Muscle of leg (tissue), 3 donors: ENCODE measurements at regions not wholly inside any gene's neighbourhood (a gene's known extent, or its start where the extent isn't known, plus 50 kb on each side); places are given as distances from the start of the nearest gene placed in this dataset.

Experiments
- DNase-seq: peaks from one replicate; pipeline ENCODE4 v3.0.0; 2013
- H3K27ac ChIP-seq: one replicate; pipeline ENCODE4 v1.5.1; 2013; ENCODE audit warnings: mild to moderate bottlenecking, low read length, control low read depth
- H3K27me3 ChIP-seq: one replicate; pipeline ENCODE4 v1.6.1; 2013; ENCODE audit warnings: low read length; ENCODE audit not compliant: control insufficient read depth, insufficient read depth
- H3K36me3 ChIP-seq: one replicate; pipeline ENCODE4 v1.6.1; 2013; ENCODE audit warnings: low read length; ENCODE audit not compliant: control insufficient read depth, insufficient read depth
- H3K4me1 ChIP-seq: one replicate; pipeline ENCODE4 v1.6.1; 2013; ENCODE audit warnings: low read length; ENCODE audit not compliant: control insufficient read depth, insufficient read depth
- H3K4me3 ChIP-seq: one replicate; pipeline ENCODE4 v1.5.1; 2013; ENCODE audit warnings: low read length, control low read depth
- H3K9me3 ChIP-seq: replicated peaks from 2 replicates; pipeline ENCODE4 v1.6.1; 2013; ENCODE audit warnings: low read depth, low read length; ENCODE audit not compliant: control insufficient read depth
- WGBS: methylation state at CpG from one replicate; pipeline ENCODE4 v1.1.5; 2013; ENCODE audit warnings: missing lambda C conversion rate; ENCODE audit not compliant: insufficient coverage; 5-methylcytosine and 5-hydroxymethylcytosine counted together

- Histone ChIP-seq H3K36me3 (no peaks in the 10 kb centered on the region), H3K4me3 (no peak overlapping the region), H3K4me1 (no peaks in the 10 kb centered on the region), H3K9me3 (no peaks in the 10 kb centered on the region), H3K27me3 (peaks cover 2% of the 10 kb centered on the region), H3K27ac (no peak overlapping the region)
- WGBS = no CpG with 5 or more reads among the region's 4 CpGs
- DNase-seq = no peak
Measured at GRCh38 chr11:127925475-127925874, 661.9 kb downstream of the ETS1 start.

DNA sequence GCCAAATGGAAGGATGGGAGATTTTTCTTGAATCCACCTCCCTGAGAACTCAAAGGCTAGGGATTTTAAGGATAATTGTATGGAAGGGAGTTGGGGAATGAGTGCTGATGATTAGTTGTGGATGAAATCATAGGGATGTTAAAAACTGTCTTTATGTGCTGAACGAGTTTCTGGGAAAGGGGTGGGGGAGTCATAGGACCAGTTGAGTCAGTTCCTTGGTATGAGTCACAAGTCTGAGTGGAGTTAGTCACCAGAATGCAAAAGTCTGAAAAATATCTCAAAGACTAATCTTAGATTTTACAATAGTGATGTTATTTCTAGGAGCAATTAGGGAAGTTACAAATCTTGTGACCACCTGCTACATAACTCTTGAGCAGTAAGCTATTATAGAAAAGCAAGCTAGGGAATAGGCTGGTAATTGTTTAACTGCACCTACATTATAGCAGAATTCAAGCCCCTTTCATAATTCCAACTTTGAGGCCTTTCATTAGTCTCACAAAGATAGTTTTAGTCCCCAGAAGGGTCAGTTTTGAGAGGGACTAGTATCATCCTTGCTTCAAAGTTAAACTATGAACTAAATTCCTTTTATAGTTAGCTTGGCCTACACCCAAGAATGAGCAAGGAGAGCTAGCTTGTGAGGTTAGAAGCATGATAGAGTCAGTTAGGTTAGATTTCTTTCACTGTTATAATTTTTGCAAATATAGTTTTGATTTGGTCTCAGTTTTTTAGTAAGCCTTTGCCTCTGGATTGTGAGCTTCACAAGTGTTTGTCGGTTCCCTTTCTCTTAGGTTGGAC is 668.0 kb downstream of the ETS1 start:
- no peak for DNase-seq
- H3K27ac ChIP-seq = no peak overlapping the region
- H3K4me3 ChIP-seq = no peak overlapping the region
- 90% methylated on average over 2 of the region's 2 CpGs for WGBS
- H3K27me3 ChIP-seq = no peaks in the 10 kb centered on the region
- H3K36me3 ChIP-seq = no peaks in the 10 kb centered on the region
- H3K9me3 ChIP-seq = peaks cover 4% of the 10 kb centered on the region
- H3K4me1 ChIP-seq = no peaks in the 10 kb centered on the region

GRCh38 chr11:127902382-127902781 is 685.0 kb downstream of the ETS1 start:
- DNase-seq = no peak
- H3K27ac ChIP-seq = no peak overlapping the region
- no peaks in the 10 kb centered on the region for H3K4me1 ChIP-seq
- peaks cover 8% of the 10 kb centered on the region for H3K9me3 ChIP-seq
- H3K36me3 ChIP-seq = no peaks in the 10 kb centered on the region
- H3K4me3 ChIP-seq = no peak overlapping the region
- H3K27me3 ChIP-seq = no peaks in the 10 kb centered on the region

DNA sequence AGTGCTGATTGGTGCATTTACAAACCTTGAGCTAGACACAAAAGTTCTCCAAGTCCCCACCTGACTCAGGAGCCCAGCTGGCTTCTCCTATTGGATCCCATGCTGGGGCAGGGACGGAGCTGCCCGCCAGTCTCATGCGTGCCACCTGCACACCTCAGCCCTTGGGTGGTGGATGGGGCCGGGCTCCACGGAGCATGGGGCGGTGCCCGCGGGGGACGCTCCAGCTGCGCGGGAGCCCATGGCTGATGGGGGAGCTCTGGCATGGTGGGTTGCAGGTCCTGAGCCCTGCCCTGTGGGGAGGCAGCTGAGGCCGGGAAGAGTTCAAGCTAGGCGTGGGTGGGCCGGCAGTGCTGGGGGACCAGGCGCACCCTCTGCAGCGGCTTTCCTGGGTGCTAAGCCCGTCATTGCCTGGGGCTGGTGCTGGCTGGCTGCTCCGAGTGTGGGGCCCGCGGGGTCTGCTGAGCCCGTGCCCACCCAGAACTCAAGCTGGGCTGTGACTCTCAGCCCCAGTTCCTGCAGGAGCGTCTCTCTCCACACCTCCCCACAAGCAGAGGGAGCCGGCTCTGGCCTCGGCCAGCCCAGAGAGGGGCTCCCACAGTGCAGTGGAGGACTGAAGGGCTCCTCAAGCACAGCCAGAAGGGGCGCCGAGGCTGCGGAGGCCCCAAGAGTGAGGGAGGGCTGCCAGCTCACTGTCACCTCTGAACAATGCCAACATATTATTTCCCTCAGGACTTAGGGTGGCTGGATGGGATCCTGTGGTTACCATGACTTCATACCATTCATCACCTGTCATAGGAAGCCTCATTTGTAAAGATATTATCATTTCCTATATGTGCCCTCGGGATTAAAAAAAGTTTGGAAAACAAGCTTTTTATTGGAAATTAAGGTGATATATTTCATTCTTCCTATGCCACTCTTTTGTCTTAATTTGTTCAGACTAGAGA is 688.7 kb downstream of the ETS1 start:
- Histone ChIP-seq H3K36me3 (no peaks in the 10 kb centered on the region), H3K4me3 (no peak overlapping the region), H3K9me3 (peaks cover 8% of the 10 kb centered on the region), H3K4me1 (no peaks in the 10 kb centered on the region), H3K27me3 (no peaks in the 10 kb centered on the region), H3K27ac (no peak overlapping the region)
- WGBS = 93% methylated on average over 17 of the region's 28 CpGs
- DNase-seq = no peak

- Histone ChIP-seq H3K27ac (no peak overlapping the region), H3K4me3 (no peak overlapping the region), H3K27me3 (no peaks in the 10 kb centered on the region), H3K36me3 (no peaks in the 10 kb centered on the region), H3K9me3 (peaks cover 8% of the 10 kb centered on the region), H3K4me1 (no peaks in the 10 kb centered on the region)
- no peak for DNase-seq
- no CpG with 5 or more reads among the region's 3 CpGs for WGBS
Measured at GRCh38 chr11:127895776-127896175, 691.6 kb downstream of the ETS1 start.

GRCh38 chr11:127894316-127894715 is 693.0 kb downstream of the ETS1 start:
- no peak overlapping the region for H3K27ac ChIP-seq
- DNase-seq = no peak
- no peaks in the 10 kb centered on the region for H3K4me1 ChIP-seq
- H3K4me3 ChIP-seq = no peak overlapping the region
- H3K9me3 ChIP-seq = peaks cover 8% of the 10 kb centered on the region
- H3K36me3 ChIP-seq = no peaks in the 10 kb centered on the region
- H3K27me3 ChIP-seq = no peaks in the 10 kb centered on the region
- no CpG with 5 or more reads among the region's 2 CpGs for WGBS

DNA sequence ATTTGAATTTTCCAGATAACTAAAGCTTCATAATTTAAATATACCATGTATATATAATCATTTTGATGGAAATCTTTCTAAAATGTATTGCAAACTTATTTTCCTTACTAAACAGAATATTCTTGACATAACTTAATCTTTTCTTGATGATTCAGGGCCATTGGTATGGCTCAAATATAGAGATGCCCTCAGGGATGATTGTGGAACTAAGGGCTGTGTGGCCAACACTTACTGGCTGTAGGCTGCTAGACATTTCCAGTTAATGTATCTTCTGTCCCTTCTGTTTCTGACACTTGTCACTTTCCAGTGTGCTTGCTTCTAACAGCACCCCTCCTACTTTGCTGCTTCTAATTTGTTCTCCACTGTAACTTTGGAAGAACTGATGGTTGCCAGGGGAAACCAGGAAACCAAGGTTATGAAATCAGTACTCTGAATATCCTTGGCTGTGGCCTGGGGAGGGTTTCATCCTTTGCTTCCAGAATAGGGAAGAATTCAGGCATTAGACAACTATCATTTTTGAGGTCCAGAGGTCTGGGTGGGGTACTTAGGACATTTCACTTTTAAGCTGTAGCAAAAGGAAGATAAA is 697.2 kb downstream of the ETS1 start:
- Histone ChIP-seq H3K27ac (no peak overlapping the region), H3K36me3 (no peaks in the 10 kb centered on the region), H3K4me3 (no peak overlapping the region)

GRCh38 chr11:127888386-127888785 is 699.0 kb downstream of the ETS1 start:
- H3K36me3 ChIP-seq = no peaks in the 10 kb centered on the region
- no peak for DNase-seq
- H3K27ac ChIP-seq = no peak overlapping the region
- H3K9me3 ChIP-seq = peaks cover 5% of the 10 kb centered on the region
- H3K4me3 ChIP-seq = no peak overlapping the region
- H3K4me1 ChIP-seq = no peaks in the 10 kb centered on the region
- no peaks in the 10 kb centered on the region for H3K27me3 ChIP-seq

More for the DNA sequence above, 697.2 kb downstream of the ETS1 start:
- H3K27me3 ChIP-seq = no peaks in the 10 kb centered on the region
- no peaks in the 10 kb centered on the region for H3K4me1 ChIP-seq
- peaks cover 4% of the 10 kb centered on the region for H3K9me3 ChIP-seq
- DNase-seq = no peak

DNA sequence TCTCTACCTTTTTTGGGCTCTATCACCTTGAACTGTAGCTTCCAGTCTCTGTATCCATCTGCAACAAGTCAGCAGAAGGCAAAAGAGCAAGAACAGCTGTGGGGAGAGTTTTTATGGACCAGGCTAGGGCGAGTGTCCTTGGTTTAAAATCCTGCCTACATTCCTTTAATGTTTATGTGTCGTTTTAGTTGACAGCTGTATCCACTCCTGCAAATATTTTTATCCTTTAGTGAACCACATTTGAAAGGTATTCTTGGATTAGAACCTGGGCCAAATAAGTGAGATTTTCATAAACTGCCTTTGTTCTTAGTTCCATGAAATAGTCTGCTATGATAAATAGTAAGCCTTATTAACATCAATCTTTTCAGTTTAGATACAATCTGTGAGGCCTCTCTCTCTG is 712.2 kb downstream of the ETS1 start:
- H3K27me3 ChIP-seq = no peaks in the 10 kb centered on the region
- H3K9me3 ChIP-seq = no peaks in the 10 kb centered on the region
- H3K36me3 ChIP-seq = no peaks in the 10 kb centered on the region
- H3K27ac ChIP-seq = no peak overlapping the region
- WGBS = no CpG with 5 or more reads among the region's 2 CpGs
- peak; percentile 11 for DNase-seq
- H3K4me3 ChIP-seq = no peak overlapping the region
- no peaks in the 10 kb centered on the region for H3K4me1 ChIP-seq

DNA sequence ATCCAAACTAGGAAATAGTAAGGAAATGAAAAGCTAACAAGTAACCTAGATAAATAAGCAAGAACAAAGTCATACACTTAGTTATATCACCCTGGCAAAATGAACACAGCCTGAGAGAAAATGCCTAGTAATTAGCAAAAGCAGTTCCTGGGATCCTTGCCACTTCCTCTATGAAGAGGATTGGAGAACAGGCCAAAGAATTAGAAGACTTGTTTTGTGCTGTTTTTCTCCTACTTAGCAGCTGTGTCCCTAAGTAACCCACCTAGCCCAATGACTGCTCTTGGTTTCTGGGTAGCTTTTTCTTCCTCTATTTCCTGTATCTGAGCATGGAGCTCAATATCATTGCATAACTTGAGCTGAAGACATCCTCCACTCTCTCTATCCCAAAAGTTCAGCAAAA is 713.9 kb downstream of the ETS1 start:
- no peaks in the 10 kb centered on the region for H3K9me3 ChIP-seq

More for the DNA sequence above, 713.9 kb downstream of the ETS1 start:
- Histone ChIP-seq H3K27me3 (no peaks in the 10 kb centered on the region), H3K4me3 (no peak overlapping the region), H3K4me1 (no peaks in the 10 kb centered on the region), H3K27ac (no peak overlapping the region), H3K36me3 (no peaks in the 10 kb centered on the region)
- no peak for DNase-seq
